Stimulated activated memory B cell treated with anti-CD40 and anti-IgM and Interleukin-4, amounts not matched to agents 10 μg/mL and 1 μg/mL and 100 μg/mL, for 72 hours (primary cell): ENCODE measurements at regions not wholly inside any gene's neighbourhood (a gene's known extent, or its start where the extent isn't known, plus 50 kb on each side); places are given as distances from the start of the nearest gene placed in this dataset.

Experiments
- ATAC-seq: fragments of 150-1000 bp; cut with Tn5 transposase; 2 replicates; pipeline ENCODE4 v1.10.0; 2021
- H3K27ac Mint-ChIP-seq: one replicate; pipeline ENCODE4 v1.8.0; 2022; ENCODE audit warnings: mild to moderate bottlenecking, mixed read lengths
- H3K27me3 Mint-ChIP-seq: one replicate; pipeline ENCODE4 v1.8.0; 2022; ENCODE audit warnings: mixed read lengths
- H3K36me3 Mint-ChIP-seq: one replicate; pipeline ENCODE4 v1.8.0; 2022; ENCODE audit warnings: mixed read lengths
- H3K4me1 Mint-ChIP-seq: one replicate; pipeline ENCODE4 v1.8.0; 2022; ENCODE audit warnings: mixed read lengths
- H3K4me3 Mint-ChIP-seq: one replicate; pipeline ENCODE4 v1.8.0; 2022; ENCODE audit warnings: mild to moderate bottlenecking, moderate library complexity, mixed read lengths
- H3K9me3 Mint-ChIP-seq: one replicate; pipeline ENCODE4 v1.8.0; 2022; ENCODE audit warnings: mixed read lengths

DNA sequence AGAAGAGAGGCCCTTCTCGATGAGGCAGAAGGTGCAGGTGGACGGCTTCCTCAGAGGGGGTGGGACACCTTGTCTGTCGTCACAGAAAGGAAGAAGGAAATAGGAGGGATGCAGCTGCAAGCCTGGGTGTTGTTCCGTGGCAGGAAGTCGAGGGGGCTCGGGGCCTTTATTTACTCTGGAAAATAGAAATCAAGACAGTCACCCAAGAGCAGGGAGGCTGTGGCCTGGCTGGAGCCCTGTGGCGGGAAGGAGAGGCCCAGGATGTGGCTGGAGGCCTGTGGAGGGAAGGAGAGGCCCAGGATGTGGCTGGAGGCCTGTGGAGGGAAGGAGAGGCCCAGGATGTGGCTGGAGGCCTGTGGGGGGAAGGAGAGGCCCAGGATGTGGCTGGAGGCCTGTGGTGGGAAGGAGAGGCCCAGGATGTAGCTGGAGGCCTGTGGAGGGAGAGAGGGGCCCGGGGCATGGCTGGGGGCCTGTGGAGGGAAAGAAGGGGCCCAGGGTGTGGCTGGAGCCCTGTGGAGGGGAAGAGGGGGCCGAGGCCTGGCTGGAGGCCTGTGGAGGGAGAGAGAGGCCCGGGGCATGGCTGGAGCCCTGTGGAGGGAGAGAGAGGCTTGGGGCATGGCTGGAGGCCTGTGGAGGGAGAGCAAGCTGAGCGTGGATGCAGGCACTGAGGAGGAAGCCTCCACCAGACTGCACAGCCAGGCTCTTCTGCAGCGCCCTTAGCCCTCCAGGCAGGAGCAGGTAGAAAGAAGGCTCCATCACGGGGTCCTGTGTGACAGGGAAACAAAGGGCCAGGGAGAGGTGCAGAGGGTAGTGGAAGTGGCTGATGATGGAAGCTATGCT is 97.3 kb upstream of the SFMBT2 start:
- peaks cover 16% of the 10 kb centered on the region for H3K9me3 Mint-ChIP-seq
- ATAC-seq = no peak
- H3K36me3 Mint-ChIP-seq = peaks cover 25% of the 10 kb centered on the region
- H3K4me1 Mint-ChIP-seq = peaks cover 37% of the 10 kb centered on the region
- no peaks in the 10 kb centered on the region for H3K27me3 Mint-ChIP-seq
- peak overlapping the region; percentile 95 for H3K27ac Mint-ChIP-seq
- no peak overlapping the region for H3K4me3 Mint-ChIP-seq

GRCh38 chr10:7506571-7506970 is 95.7 kb upstream of the SFMBT2 start:
- H3K4me1 Mint-ChIP-seq = peaks cover 45% of the 10 kb centered on the region
- no peaks in the 10 kb centered on the region for H3K27me3 Mint-ChIP-seq
- H3K4me3 Mint-ChIP-seq = no peak overlapping the region
- ATAC-seq = no peak
- peak overlapping the region; percentile 95 for H3K27ac Mint-ChIP-seq
- H3K36me3 Mint-ChIP-seq = peaks cover 25% of the 10 kb centered on the region
- H3K9me3 Mint-ChIP-seq = peaks cover 16% of the 10 kb centered on the region

GRCh38 chr10:7505196-7505595 is 94.4 kb upstream of the SFMBT2 start:
- Mint-ChIP-seq H3K9me3 (peaks cover 11% of the 10 kb centered on the region), H3K36me3 (peaks cover 19% of the 10 kb centered on the region), H3K27ac (peak overlapping the region; percentile 95), H3K4me3 (no peak overlapping the region), H3K27me3 (no peaks in the 10 kb centered on the region), H3K4me1 (peaks cover 49% of the 10 kb centered on the region)
- ATAC-seq = no peak

DNA sequence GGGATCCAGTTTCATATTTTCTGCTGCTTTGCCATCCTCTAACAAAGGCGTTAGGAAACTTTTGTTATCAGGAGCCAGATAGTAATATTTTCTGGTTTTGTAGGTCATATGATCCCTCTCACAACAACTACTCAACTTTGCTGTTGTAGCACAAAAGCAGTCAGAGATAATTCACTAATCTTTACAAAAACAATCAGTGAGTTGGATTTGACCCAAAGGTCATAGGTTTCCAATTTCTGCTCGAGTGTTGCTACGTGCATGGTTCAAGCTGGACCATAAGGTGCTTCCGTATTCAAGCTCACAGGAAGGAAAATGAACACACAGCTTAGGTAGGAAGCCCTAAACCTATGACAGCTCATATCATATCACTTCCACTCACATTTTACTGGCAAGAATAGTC is 92.4 kb upstream of the SFMBT2 start:
- no peaks in the 10 kb centered on the region for H3K27me3 Mint-ChIP-seq
- H3K36me3 Mint-ChIP-seq = peaks cover 4% of the 10 kb centered on the region
- no peak overlapping the region for H3K27ac Mint-ChIP-seq
- no peak for ATAC-seq
- no peaks in the 10 kb centered on the region for H3K9me3 Mint-ChIP-seq
- H3K4me3 Mint-ChIP-seq = no peak overlapping the region
- peaks cover 42% of the 10 kb centered on the region for H3K4me1 Mint-ChIP-seq

- Mint-ChIP-seq H3K27me3 (no peaks in the 10 kb centered on the region), H3K4me1 (peaks cover 24% of the 10 kb centered on the region), H3K9me3 (no peaks in the 10 kb centered on the region), H3K36me3 (no peaks in the 10 kb centered on the region), H3K4me3 (no peak overlapping the region), H3K27ac (no peak overlapping the region)
- no peak for ATAC-seq
Observed at GRCh38 chr10:7501157-7501556, 90.3 kb upstream of the SFMBT2 start.

DNA sequence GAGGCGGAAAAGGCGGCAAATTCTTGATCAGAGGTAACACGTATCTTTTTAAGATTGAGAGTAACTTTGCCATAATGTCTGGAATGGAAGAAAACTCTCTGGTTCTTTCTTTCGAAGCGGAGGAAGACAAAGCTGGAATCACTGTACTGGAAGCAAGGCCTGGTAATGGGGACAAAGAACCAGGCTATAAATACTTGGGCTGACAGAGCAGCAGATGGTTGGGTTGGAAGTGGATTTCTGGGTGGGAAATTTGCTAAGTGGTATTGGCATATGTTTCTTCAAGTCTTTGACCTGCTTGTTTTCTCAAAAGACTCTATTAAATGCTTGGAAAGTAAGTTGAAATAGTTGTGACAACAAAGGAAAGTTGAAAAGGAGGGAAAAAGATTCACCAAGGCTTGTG is 87.3 kb upstream of the SFMBT2 start:
- H3K36me3 Mint-ChIP-seq = no peaks in the 10 kb centered on the region
- H3K27ac Mint-ChIP-seq = no peak overlapping the region
- peaks cover 33% of the 10 kb centered on the region for H3K4me1 Mint-ChIP-seq
- no peak for ATAC-seq
- H3K4me3 Mint-ChIP-seq = no peak overlapping the region
- H3K9me3 Mint-ChIP-seq = no peaks in the 10 kb centered on the region
- H3K27me3 Mint-ChIP-seq = no peaks in the 10 kb centered on the region

DNA sequence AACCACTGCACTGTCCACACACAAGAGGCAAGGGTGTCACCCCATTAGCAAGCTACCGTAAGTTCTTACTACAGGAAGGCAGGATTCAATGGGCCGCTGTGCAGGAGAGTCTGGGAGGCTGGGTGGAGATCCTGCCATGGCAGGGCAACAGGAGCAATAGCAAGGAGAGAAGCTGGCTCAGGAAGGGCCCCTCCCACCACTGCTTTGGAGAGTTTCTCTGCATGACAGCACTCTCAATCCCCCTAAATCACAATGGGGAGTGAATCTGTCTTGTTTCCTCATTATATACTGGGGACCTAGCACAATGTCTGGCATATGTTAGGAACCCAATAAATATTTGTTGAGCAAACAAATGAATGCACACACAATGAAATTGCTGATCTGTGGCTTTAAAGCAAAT is 83.2 kb upstream of the SFMBT2 start:
- Mint-ChIP-seq H3K36me3 (no peaks in the 10 kb centered on the region), H3K4me3 (no peak overlapping the region), H3K27me3 (no peaks in the 10 kb centered on the region), H3K4me1 (peaks cover 55% of the 10 kb centered on the region), H3K27ac (peak overlapping the region; percentile 63), H3K9me3 (peaks cover 5% of the 10 kb centered on the region)
- ATAC-seq = no peak

- no peak for ATAC-seq
- peaks cover 59% of the 10 kb centered on the region for H3K4me1 Mint-ChIP-seq
- peak overlapping the region; percentile 63 for H3K27ac Mint-ChIP-seq
- H3K9me3 Mint-ChIP-seq = peaks cover 5% of the 10 kb centered on the region
- H3K27me3 Mint-ChIP-seq = no peaks in the 10 kb centered on the region
- H3K4me3 Mint-ChIP-seq = no peak overlapping the region
- H3K36me3 Mint-ChIP-seq = no peaks in the 10 kb centered on the region
Observed at GRCh38 chr10:7492660-7493046, 81.8 kb upstream of the SFMBT2 start.

GRCh38 chr10:7491949-7492659 is 81.3 kb upstream of the SFMBT2 start:
- Mint-ChIP-seq H3K9me3 (peaks cover 10% of the 10 kb centered on the region), H3K27ac (peak overlapping the region; percentile 63), H3K27me3 (no peaks in the 10 kb centered on the region), H3K4me1 (peaks cover 59% of the 10 kb centered on the region), H3K36me3 (no peaks in the 10 kb centered on the region), H3K4me3 (no peak overlapping the region)
- ATAC-seq = peak; percentile 77

- Mint-ChIP-seq H3K9me3 (peaks cover 10% of the 10 kb centered on the region), H3K27ac (peak overlapping the region; percentile 63), H3K27me3 (no peaks in the 10 kb centered on the region), H3K4me1 (peaks cover 59% of the 10 kb centered on the region), H3K4me3 (no peak overlapping the region), H3K36me3 (no peaks in the 10 kb centered on the region)
- no peak for ATAC-seq
Observed at GRCh38 chr10:7491230-7491629, 80.4 kb upstream of the SFMBT2 start.

- Mint-ChIP-seq H3K4me1 (peaks cover 60% of the 10 kb centered on the region), H3K27me3 (no peaks in the 10 kb centered on the region), H3K4me3 (no peak overlapping the region), H3K27ac (no peak overlapping the region), H3K9me3 (peaks cover 13% of the 10 kb centered on the region), H3K36me3 (peaks cover 4% of the 10 kb centered on the region)
- ATAC-seq = no peak
Observed at GRCh38 chr10:7488418-7488829, 77.6 kb upstream of the SFMBT2 start.

GRCh38 chr10:7487528-7487927 is 76.7 kb upstream of the SFMBT2 start:
- H3K27me3 Mint-ChIP-seq = no peaks in the 10 kb centered on the region
- peaks cover 60% of the 10 kb centered on the region for H3K4me1 Mint-ChIP-seq
- ATAC-seq = no peak
- no peak overlapping the region for H3K4me3 Mint-ChIP-seq
- H3K27ac Mint-ChIP-seq = peak overlapping the region; percentile 29
- peaks cover 7% of the 10 kb centered on the region for H3K36me3 Mint-ChIP-seq
- H3K9me3 Mint-ChIP-seq = peaks cover 14% of the 10 kb centered on the region

- H3K27ac Mint-ChIP-seq = no peak overlapping the region
- peaks cover 56% of the 10 kb centered on the region for H3K4me1 Mint-ChIP-seq
- ATAC-seq = no peak
- no peak overlapping the region for H3K4me3 Mint-ChIP-seq
- H3K27me3 Mint-ChIP-seq = no peaks in the 10 kb centered on the region
- peaks cover 14% of the 10 kb centered on the region for H3K9me3 Mint-ChIP-seq
- H3K36me3 Mint-ChIP-seq = peaks cover 7% of the 10 kb centered on the region
Observed at GRCh38 chr10:7486528-7486927, 75.7 kb upstream of the SFMBT2 start.

GRCh38 chr10:7485799-7486198 is 75.0 kb upstream of the SFMBT2 start:
- H3K9me3 Mint-ChIP-seq = peaks cover 9% of the 10 kb centered on the region
- no peak overlapping the region for H3K27ac Mint-ChIP-seq
- peaks cover 7% of the 10 kb centered on the region for H3K36me3 Mint-ChIP-seq
- peak overlapping the region; percentile 5 for H3K4me3 Mint-ChIP-seq
- H3K4me1 Mint-ChIP-seq = peaks cover 56% of the 10 kb centered on the region
- no peak for ATAC-seq
- no peaks in the 10 kb centered on the region for H3K27me3 Mint-ChIP-seq

- peak overlapping the region; percentile 81 for H3K27ac Mint-ChIP-seq
- peak overlapping the region; percentile 70 for H3K4me3 Mint-ChIP-seq
Observed at GRCh38 chr10:7485244-7485556, 74.4 kb upstream of the SFMBT2 start.

More at GRCh38 chr10:7485244-7485556, 74.4 kb upstream of the SFMBT2 start:
- peaks cover 58% of the 10 kb centered on the region for H3K4me1 Mint-ChIP-seq
- peaks cover 9% of the 10 kb centered on the region for H3K9me3 Mint-ChIP-seq
- H3K36me3 Mint-ChIP-seq = peaks cover 7% of the 10 kb centered on the region
- no peak for ATAC-seq
- no peaks in the 10 kb centered on the region for H3K27me3 Mint-ChIP-seq
